GM20000 (cell line): ENCODE measurements at regions not wholly inside any gene's neighbourhood (a gene's known extent, or its start where the extent isn't known, plus 50 kb on each side); places are given as distances from the start of the nearest gene placed in this dataset.
"Not testable (repeated sequence)": the region's sequence is repeated elsewhere in the genome, so short reads cannot be mapped to it uniquely, and the experiment has no call there.

Source experiments
- DNase-seq: peaks from one replicate; pipeline ENCODE4 v3.0.0; 2012; ENCODE audit warnings: low spot score
- CTCF ChIP-seq: IDR thresholded peaks from 2 replicates; pipeline ENCODE4 v1.5.1; 2012; ENCODE audit warnings: mild to moderate bottlenecking, control low read depth; ENCODE audit errors: extremely low read depth, missing control alignments

DNA sequence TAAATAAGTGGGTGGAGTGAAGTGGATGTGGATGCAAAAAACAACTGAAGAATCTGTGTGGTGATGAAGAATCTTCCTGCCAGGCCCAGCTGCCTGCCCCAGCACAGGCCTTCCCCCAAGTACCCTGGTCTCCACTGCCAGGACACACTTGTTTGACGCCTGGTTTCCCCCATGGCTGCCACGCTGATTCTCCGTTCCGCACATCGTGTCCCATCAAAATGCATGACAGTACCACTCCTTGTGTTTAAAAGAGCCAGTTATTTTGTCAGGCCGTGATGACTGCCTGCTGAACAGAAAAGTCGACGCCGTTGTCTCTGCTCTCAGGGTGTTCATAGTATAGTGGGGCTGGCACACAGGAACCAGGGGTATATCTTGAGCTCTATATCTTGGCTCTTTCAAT is 50.3 kb upstream of the KYNU start:
- TF ChIP-seq CTCF: no peak
- DNase-seq: no peak

DNA sequence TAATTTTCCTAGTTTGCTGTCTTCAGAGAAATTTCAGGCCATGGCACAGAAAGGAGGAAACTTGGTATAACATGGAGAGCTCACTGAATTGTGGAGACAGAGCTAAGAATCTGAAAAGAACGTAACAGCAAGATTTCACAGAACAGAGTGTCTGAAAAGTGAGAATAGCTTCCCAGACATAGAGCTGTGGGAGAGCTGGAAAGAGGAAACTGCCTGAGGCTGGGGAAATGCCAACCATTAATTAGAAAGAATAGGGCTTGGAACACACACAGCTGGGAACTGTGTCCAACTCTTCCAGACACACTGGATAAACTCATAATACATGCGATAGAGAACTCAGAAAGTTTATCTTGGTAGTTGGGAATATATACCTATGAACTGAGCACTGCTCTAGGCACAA is 51.6 kb upstream of the KYNU start:
- no peak for TF ChIP-seq CTCF
- DNase-seq: no peak

DNA sequence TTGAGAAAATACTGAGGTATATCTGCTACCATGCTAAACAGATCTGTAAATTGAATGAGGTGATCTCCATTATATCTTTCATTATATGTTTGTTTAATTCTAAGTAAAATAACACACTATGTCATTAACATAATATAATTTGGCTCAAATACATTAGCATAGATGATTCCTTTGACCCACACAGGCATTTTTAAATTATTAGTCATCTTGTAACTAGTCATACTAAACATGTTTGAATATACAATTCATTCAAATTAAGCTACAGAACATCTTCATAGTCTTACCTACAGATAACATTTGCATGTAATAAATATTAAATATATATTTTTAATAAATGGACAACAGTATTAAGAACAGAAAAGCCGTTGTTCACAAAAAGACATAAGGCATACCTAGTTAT is 52.7 kb upstream of the KYNU start:
- TF ChIP-seq CTCF: no peak
- no peak for DNase-seq

- no peak for DNase-seq
- no peak for TF ChIP-seq CTCF
Measured at GRCh38 chr2:142822190-142822589, 55.3 kb upstream of the KYNU start.

GRCh38 chr2:142819411-142819810 is 58.1 kb upstream of the KYNU start:
- DNase-seq: no peak
- TF ChIP-seq CTCF: no peak

- TF ChIP-seq CTCF: no peak
- DNase-seq: no peak
Measured at GRCh38 chr2:142815375-142815774, 62.1 kb upstream of the KYNU start.

GRCh38 chr2:142813830-142814829 is 63.3 kb upstream of the KYNU start:
- DNase-seq: no peak
- no peak for TF ChIP-seq CTCF

DNA sequence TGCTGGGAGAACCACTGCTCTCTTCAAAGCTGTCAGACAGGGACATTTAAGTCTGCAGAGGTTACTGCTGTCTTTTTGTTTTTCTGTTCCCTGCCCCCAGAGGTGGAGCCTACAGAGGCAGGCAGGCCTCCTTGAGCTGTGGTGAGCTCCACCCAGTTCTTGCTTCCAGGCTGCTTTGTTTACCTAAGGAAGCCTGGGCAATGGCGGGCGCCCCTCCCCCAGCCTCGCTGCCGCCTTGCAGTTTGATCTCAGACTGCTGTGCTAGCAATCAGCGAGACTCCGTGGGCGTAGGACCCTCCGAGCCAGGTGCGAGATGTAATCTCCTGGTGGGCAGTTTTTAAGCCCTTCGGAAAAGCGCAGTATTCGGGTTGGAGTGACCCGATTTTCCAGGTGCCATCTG is 65.8 kb upstream of the KYNU start:
- DNase-seq: not testable (repeated sequence)
